SU-DHL-6 (cell line): ENCODE measurements at regions not wholly inside any gene's neighbourhood (a gene's known extent, or its start where the extent isn't known, plus 50 kb on each side); places are given as distances from the start of the nearest gene placed in this dataset.

Experiments
- H2AFZ ChIP-seq: fragments of 200-600 bp; sonication (generic); 2 replicates; pipeline ENCODE4 v1.6.1; 2014; ENCODE audit warnings: low read depth, mild to moderate bottlenecking, moderate library complexity, mixed read lengths, antibody characterized with exemption, low read length; ENCODE audit not compliant: severe bottlenecking
- H3F3A ChIP-seq: fragments of 200-600 bp; shearing (Covaris generic); 2 replicates; pipeline ENCODE4 v1.6.0; 2016; ENCODE audit warnings: antibody characterized with exemption, mild to moderate bottlenecking; ENCODE audit not compliant: insufficient read depth
- H3K27ac ChIP-seq: fragments of 200-600 bp; sonication (generic); 2 replicates; pipeline ENCODE4 v1.5.1; 2016; ENCODE audit warnings: low read depth, mild to moderate bottlenecking, low read length, moderate library complexity, mixed read lengths
- H3K27me3 ChIP-seq: fragments of 200-600 bp; sonication (generic), shearing (Covaris generic); 2 replicates; pipeline ENCODE4 v1.6.0; 2014; ENCODE audit warnings: mild to moderate bottlenecking, low read length
- H3K36me3 ChIP-seq: fragments of 200-600 bp; sonication (generic); 2 replicates; pipeline ENCODE4 v1.6.1; 2014; ENCODE audit warnings: mild to moderate bottlenecking, low read length, mixed read lengths
- H3K4me2 ChIP-seq: fragments of 300-600, 200-600 bp; shearing (Covaris generic), sonication (generic); 2 replicates; pipeline ENCODE4 v1.6.0; 2014; ENCODE audit warnings: low read length, low read depth, mild to moderate bottlenecking; ENCODE audit not compliant: poor library complexity, severe bottlenecking
- H3K4me3 ChIP-seq: fragments of 200-600 bp; sonication (generic); 2 replicates; pipeline ENCODE4 v1.5.1; 2014; ENCODE audit warnings: antibody characterized with exemption, low read length, mild to moderate bottlenecking, mixed read lengths; ENCODE audit not compliant: insufficient read depth, poor library complexity, severe bottlenecking
- H3K79me2 ChIP-seq: fragments of 200-600 bp; sonication (generic); 2 replicates; pipeline ENCODE4 v1.6.1; 2014; ENCODE audit warnings: mild to moderate bottlenecking, low read length, moderate library complexity; ENCODE audit not compliant: insufficient read depth
- H3K9ac ChIP-seq: fragments of 200-600 bp; sonication (generic); 2 replicates; pipeline ENCODE4 v1.7.0; 2014; ENCODE audit warnings: mild to moderate bottlenecking, low read length
- H3K9me2 ChIP-seq: fragments of 200-600 bp; sonication (generic); replicated peaks from 2 replicates; pipeline ENCODE4 v1.6.1; 2014; ENCODE audit warnings: low read length; ENCODE audit not compliant: insufficient read depth
- H3K9me3 ChIP-seq: fragments of 200-600 bp; sonication (generic); 2 replicates; pipeline ENCODE4 v1.6.1; 2014; ENCODE audit warnings: low read length, mixed read lengths; ENCODE audit not compliant: insufficient read depth
- H4K20me1 ChIP-seq: fragments of 200-600 bp; sonication (generic); 2 replicates; pipeline ENCODE4 v1.6.1; 2014; ENCODE audit warnings: low read depth, mild to moderate bottlenecking, antibody characterized with exemption, low read length, moderate library complexity, mixed read lengths
- CTCF ChIP-seq: fragments of 200-600 bp; sonication (generic); IDR thresholded peaks from one replicate; pipeline ENCODE4 v1.5.1; 2017; ENCODE audit warnings: antibody characterized with exemption, mild to moderate bottlenecking, low read length, moderate library complexity; ENCODE audit not compliant: insufficient read depth, poor library complexity, severe bottlenecking
- EZH2phosphoT487 ChIP-seq: fragments of 200-600 bp; sonication (generic), shearing (Covaris generic); conservative IDR thresholded peaks from 2 replicates; pipeline ENCODE4 v1.6.1; 2018; ENCODE audit warnings: mild to moderate bottlenecking, antibody characterized with exemption, low read length, moderate library complexity, mixed read lengths

GRCh38 chr5:145160679-145161078 is 674.5 kb downstream of the PRELID2 start:
- H4K20me1 ChIP-seq: no peaks in the 10 kb centered on the region
- H3K36me3 ChIP-seq: no peaks in the 10 kb centered on the region
- H3K9ac ChIP-seq: no peak overlapping the region
- H2AFZ ChIP-seq: no peak overlapping the region
- no peaks in the 10 kb centered on the region for H3K9me2 ChIP-seq
- TF ChIP-seq EZH2phosphoT487 (no peak), CTCF (no peak)
- H3K27ac ChIP-seq: no peak overlapping the region
- H3K4me2 ChIP-seq: no peak overlapping the region
- no peaks in the 10 kb centered on the region for H3K9me3 ChIP-seq
- H3K27me3 ChIP-seq: no peaks in the 10 kb centered on the region
- H3F3A ChIP-seq: no peaks in the 10 kb centered on the region
- no peaks in the 10 kb centered on the region for H3K79me2 ChIP-seq
- H3K4me3 ChIP-seq: no peak overlapping the region

- Histone ChIP-seq H2AFZ (no peak overlapping the region), H3K27ac (no peak overlapping the region), H3F3A (no peaks in the 10 kb centered on the region), H3K27me3 (no peaks in the 10 kb centered on the region), H4K20me1 (no peaks in the 10 kb centered on the region), H3K36me3 (no peaks in the 10 kb centered on the region), H3K4me2 (no peak overlapping the region), H3K9me2 (no peaks in the 10 kb centered on the region), H3K4me3 (no peak overlapping the region), H3K79me2 (no peaks in the 10 kb centered on the region), H3K9me3 (no peaks in the 10 kb centered on the region), H3K9ac (no peak overlapping the region)
- TF ChIP-seq EZH2phosphoT487 (no peak), CTCF (no peak)
These were observed 676.4 kb downstream of the PRELID2 start for GRCh38 chr5:145158730-145159129.

GRCh38 chr5:145157841-145158240 is 677.3 kb downstream of the PRELID2 start:
- H3K79me2 ChIP-seq: no peaks in the 10 kb centered on the region
- H3K9me3 ChIP-seq: no peaks in the 10 kb centered on the region
- no peak overlapping the region for H3K4me3 ChIP-seq
- no peaks in the 10 kb centered on the region for H3K9me2 ChIP-seq
- no peak overlapping the region for H3K9ac ChIP-seq
- no peak overlapping the region for H3K4me2 ChIP-seq
- no peaks in the 10 kb centered on the region for H3K27me3 ChIP-seq
- H3K36me3 ChIP-seq: no peaks in the 10 kb centered on the region
- H2AFZ ChIP-seq: no peak overlapping the region
- H3K27ac ChIP-seq: no peak overlapping the region
- no peaks in the 10 kb centered on the region for H4K20me1 ChIP-seq
- no peaks in the 10 kb centered on the region for H3F3A ChIP-seq
- no peak for TF ChIP-seq CTCF
- no peak for TF ChIP-seq EZH2phosphoT487

- Histone ChIP-seq H4K20me1 (no peaks in the 10 kb centered on the region), H3K9me3 (no peaks in the 10 kb centered on the region), H2AFZ (no peak overlapping the region), H3K4me3 (no peak overlapping the region), H3K27ac (no peak overlapping the region), H3F3A (no peaks in the 10 kb centered on the region), H3K4me2 (no peak overlapping the region), H3K9ac (no peak overlapping the region), H3K27me3 (no peaks in the 10 kb centered on the region), H3K9me2 (no peaks in the 10 kb centered on the region), H3K79me2 (no peaks in the 10 kb centered on the region), H3K36me3 (no peaks in the 10 kb centered on the region)
- no peak for TF ChIP-seq EZH2phosphoT487
- no peak for TF ChIP-seq CTCF
These were observed 693.6 kb downstream of the PRELID2 start for GRCh38 chr5:145141534-145141933.
